Lower leg skin (tissue), 4 donors: ENCODE measurements at regions not wholly inside any gene's neighbourhood (a gene's known extent, or its start where the extent isn't known, plus 50 kb on each side); places are given as distances from the start of the nearest gene placed in this dataset.
"Not testable (repeated sequence)": the region's sequence is repeated elsewhere in the genome, so short reads cannot be mapped to it uniquely, and the experiment has no call there.

Experiments used
- DNase-seq, 2 donors: peaks; one replicate each; pipeline ENCODE4 v3.0.0-alpha.2; 2019; ENCODE audit warnings: low spot score in 2 of 2
- H3K4me3 ChIP-seq: fragments of 200-600 bp; sonication (generic); 2 replicates; pipeline ENCODE4 v1.5.1; 2017; ENCODE audit warnings: mild to moderate bottlenecking, low read depth; ENCODE audit not compliant: poor library complexity, severe bottlenecking
- CTCF ChIP-seq, 3 donors: fragments of 450-650 bp; IDR thresholded peaks; one replicate each; pipeline ENCODE4 v1.5.1; 2016; ENCODE audit warnings: antibody characterized with exemption in 3 of 3, mild to moderate bottlenecking in 3 of 3, moderate library complexity in 2 of 3
- POLR2A ChIP-seq, 2 donors: fragments of 450-650 bp; IDR thresholded peaks; one replicate each; pipeline ENCODE4 v1.6.1; 2016 to 2017; ENCODE audit warnings: antibody characterized with exemption in 2 of 2, mild to moderate bottlenecking in 1 of 2, moderate library complexity in 1 of 2
- WGBS, 2 donors: methylation state at CpG; one replicate each; pipeline ENCODE4 v1.1.5; 2018; 5-methylcytosine and 5-hydroxymethylcytosine counted together
- intact Hi-C: fragments of 100-400 bp; cut with DNase I; formaldehyde crosslinking; loops from one replicate; pipeline ENCODE4 v1.15.0; 2023; ENCODE audit warnings: low total_unique reads

- no peak for TF ChIP-seq POLR2A (IDR thresholded peaks at IDR 0.05)
- TF ChIP-seq CTCF (IDR thresholded peaks at IDR 0.05) = no peak
- no peak for DNase-seq
- intact Hi-C loops = no loop called here
- no peak overlapping the region for H3K4me3 ChIP-seq
- WGBS, 2 donors = 76 to 82% methylated on average over 2 of the region's 2 CpGs
These were observed 559.8 kb downstream of the ZWINT start for GRCh38 chr10:55801353-55801661.

- WGBS, 2 donors = 80 to 83% methylated on average over 3 of the region's 3 CpGs
- DNase-seq = no peak
- H3K4me3 ChIP-seq = no peak overlapping the region
- TF ChIP-seq CTCF (IDR thresholded peaks at IDR 0.05) = no peak
- no peak for TF ChIP-seq POLR2A (IDR thresholded peaks at IDR 0.05)
- intact Hi-C loops = no loop called here
These were observed 560.3 kb downstream of the ZWINT start for GRCh38 chr10:55800602-55801352.

- TF ChIP-seq POLR2A (IDR thresholded peaks at IDR 0.05) = no peak
- TF ChIP-seq CTCF (IDR thresholded peaks at IDR 0.05) = no peak
- no peak overlapping the region for H3K4me3 ChIP-seq
- 68% methylated on average over 3 of the region's 3 CpGs for WGBS, 2 donors
- DNase-seq = no peak
- intact Hi-C loops = no loop called here
These were observed 568.0 kb downstream of the ZWINT start for GRCh38 chr10:55793024-55793423.

DNA sequence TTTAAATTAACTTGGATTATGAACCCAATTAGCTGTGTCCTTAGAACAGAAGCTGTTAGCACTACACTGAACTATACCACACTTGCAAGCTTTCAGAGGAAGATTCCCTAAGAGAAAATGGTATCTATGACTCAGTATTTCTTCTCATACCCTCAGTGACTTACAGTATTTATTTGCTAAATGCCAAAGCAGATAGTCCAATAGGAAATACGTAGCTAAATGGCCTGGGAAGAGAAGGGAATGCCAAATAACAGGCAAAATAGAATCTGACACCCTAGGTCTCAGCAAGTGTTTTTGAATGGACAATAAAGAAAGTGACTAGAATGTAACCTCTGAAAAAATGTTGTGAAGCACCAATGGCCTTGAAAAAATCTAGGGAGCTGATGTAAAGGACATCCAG is 570.8 kb downstream of the ZWINT start:
- intact Hi-C loops, H3K4me3 ChIP-seq, DNase-seq: not testable (repeated sequence)
- WGBS, 2 donors = 48 to 58% methylated on average over 1 of the region's 1 CpG

GRCh38 chr10:55786461-55787050 is 574.5 kb downstream of the ZWINT start:
- 76 to 84% methylated on average over 3 of the region's 3 CpGs for WGBS, 2 donors
- no peak for TF ChIP-seq CTCF (IDR thresholded peaks at IDR 0.05)
- no peak for TF ChIP-seq POLR2A (IDR thresholded peaks at IDR 0.05)
- DNase-seq = no peak
- intact Hi-C loops = no loop called here
- H3K4me3 ChIP-seq = no peak overlapping the region

DNA sequence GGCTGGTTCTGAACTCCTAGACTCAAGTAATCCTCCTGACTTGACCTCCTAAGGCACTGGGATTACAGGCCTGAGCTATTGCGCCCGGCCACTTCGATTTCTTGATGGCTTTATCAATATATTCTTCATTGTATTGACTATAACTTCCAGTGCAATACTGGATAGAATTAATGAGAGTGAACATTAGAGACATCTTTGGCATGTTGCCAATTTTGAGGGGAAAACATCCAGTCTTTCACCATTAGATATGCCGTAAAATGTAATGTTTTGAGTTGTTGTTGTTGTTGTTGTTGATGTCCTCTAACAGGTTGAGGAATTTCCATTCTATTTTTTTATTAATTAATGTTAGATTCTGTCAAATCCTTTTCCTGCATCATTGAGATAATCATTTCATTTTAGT is 578.9 kb downstream of the ZWINT start:
- TF ChIP-seq POLR2A (IDR thresholded peaks at IDR 0.05) (no peak), CTCF (IDR thresholded peaks at IDR 0.05) (no peak)
- intact Hi-C loops = no loop called here
- no peak overlapping the region for H3K4me3 ChIP-seq
- WGBS, 2 donors = 75 to 82% methylated on average over 4 of the region's 4 CpGs
- no peak for DNase-seq
